Fibroblast of lung (primary cell): ENCODE measurements at regions not wholly inside any gene's neighbourhood (a gene's known extent, or its start where the extent isn't known, plus 50 kb on each side); places are given as distances from the start of the nearest gene placed in this dataset.

ENCODE experiments used
- DNase-seq, 2 donors: peaks; one replicate each; pipeline versions ENCODE4 v3.0.0 to v3.0.0-alpha.2; 2010; ENCODE audit warnings: low read depth in 2 of 2
- H2AFZ ChIP-seq: 2 replicates; pipeline ENCODE4 v1.5.1; 2012; ENCODE audit warnings: low read length, control low read depth, inconsistent platforms
- H3K27ac ChIP-seq: 2 replicates; pipeline ENCODE4 v1.5.1; 2011; ENCODE audit warnings: low read length, control low read depth; ENCODE audit not compliant: insufficient read depth
- H3K27me3 ChIP-seq: 2 replicates; pipeline ENCODE4 v1.5.1; 2011; ENCODE audit warnings: mild to moderate bottlenecking, low read length; ENCODE audit not compliant: control insufficient read depth, insufficient read depth
- H3K36me3 ChIP-seq: 2 replicates; pipeline ENCODE4 v1.5.1; 2011; ENCODE audit warnings: low read length; ENCODE audit not compliant: control insufficient read depth, insufficient read depth
- H3K4me1 ChIP-seq: 2 replicates; pipeline ENCODE4 v1.5.1; 2011; ENCODE audit warnings: low read length; ENCODE audit not compliant: control insufficient read depth, insufficient read depth; ENCODE audit errors: extremely low read depth
- H3K4me2 ChIP-seq: 2 replicates; pipeline ENCODE4 v1.5.1; 2011; ENCODE audit warnings: low read length, control low read depth; ENCODE audit not compliant: insufficient read depth; ENCODE audit errors: extremely low read depth
- H3K4me3 ChIP-seq, 4 experiments: fragments of 200-600 bp in 1 of 4; sonication (generic) in 1 of 4; replicated peaks in 1 of 4; 2 replicates each; pipeline ENCODE4 v1.5.1; 2011 to 2016; ENCODE audit warnings: low read length in 4 of 4, low read depth in 3 of 4, mild to moderate bottlenecking in 3 of 4, control low read depth in 2 of 4, inconsistent platforms in 1 of 4, mixed read lengths in 1 of 4; ENCODE audit not compliant: insufficient read depth in 1 of 4; ENCODE audit errors: control extremely low read depth in 1 of 4
- H3K79me2 ChIP-seq: 2 replicates; pipeline ENCODE4 v1.5.1; 2012; ENCODE audit warnings: mild to moderate bottlenecking, low read length, inconsistent platforms; ENCODE audit not compliant: control insufficient read depth, insufficient read depth
- H3K9ac ChIP-seq: 2 replicates; pipeline ENCODE4 v1.5.1; 2011; ENCODE audit warnings: mild to moderate bottlenecking, low read length, control low read depth; ENCODE audit not compliant: insufficient read depth
- H3K9me3 ChIP-seq: 2 replicates; pipeline ENCODE4 v1.5.1; 2012; ENCODE audit warnings: low read depth, low read length; ENCODE audit not compliant: control insufficient read depth, insufficient read depth
- H4K20me1 ChIP-seq: 2 replicates; pipeline ENCODE4 v1.5.1; 2011; ENCODE audit warnings: low read length; ENCODE audit not compliant: control insufficient read depth, insufficient read depth; ENCODE audit errors: extremely low read depth
- EZH2 ChIP-seq: IDR thresholded peaks from 2 replicates; pipeline ENCODE4 v1.5.1; 2012; ENCODE audit warnings: low read length, control low read depth, mild to moderate bottlenecking; ENCODE audit errors: missing control alignments
- TF ChIP-seq, protein P1 (sequence below), 2 donors: IDR thresholded peaks in 1 of 2; conservative IDR thresholded peaks in 1 of 2; 1 replicate in 1 of 2; 2 replicates in 1 of 2; pipeline ENCODE4 v1.5.1; 2011 to 2012; ENCODE audit warnings: low read length in 2 of 2, control low read depth in 1 of 2, inconsistent platforms in 1 of 2, low read depth in 1 of 2, mild to moderate bottlenecking in 1 of 2

DNA sequence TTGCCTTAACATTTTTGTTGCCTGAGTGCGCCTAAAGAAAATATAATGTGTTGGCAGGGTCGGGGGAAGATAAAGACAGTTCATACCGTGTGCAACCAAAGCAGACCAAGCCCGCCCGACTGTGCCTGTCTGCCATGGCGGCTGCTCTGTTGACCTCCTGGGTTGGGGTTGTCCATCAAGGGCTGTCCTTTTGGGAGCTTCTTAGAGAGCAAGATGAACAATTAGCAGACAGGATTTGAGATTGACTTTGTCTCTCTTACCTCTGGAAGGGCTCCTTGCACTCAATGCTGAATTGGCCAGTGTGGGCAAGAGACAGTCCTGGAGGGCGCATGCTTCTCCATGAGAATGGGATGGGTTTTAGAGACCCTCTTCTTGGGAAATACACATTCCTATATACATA, 319.6 kb downstream of the GLRX3 start:
- Histone ChIP-seq H3K4me1 (no peaks in the 10 kb centered on the region), H3K9ac (no peak overlapping the region), H3K27me3 (no peaks in the 10 kb centered on the region), H4K20me1 (no peaks in the 10 kb centered on the region), H3K27ac (no peak overlapping the region), H3K4me2 (no peak overlapping the region), H3K36me3 (no peaks in the 10 kb centered on the region), H3K9me3 (no peaks in the 10 kb centered on the region), H3K79me2 (no peaks in the 10 kb centered on the region), H2AFZ (no peak overlapping the region), H3K4me3 (no peak overlapping the region)
- DNase-seq: no peak
- TF ChIP-seq, protein P1, sequence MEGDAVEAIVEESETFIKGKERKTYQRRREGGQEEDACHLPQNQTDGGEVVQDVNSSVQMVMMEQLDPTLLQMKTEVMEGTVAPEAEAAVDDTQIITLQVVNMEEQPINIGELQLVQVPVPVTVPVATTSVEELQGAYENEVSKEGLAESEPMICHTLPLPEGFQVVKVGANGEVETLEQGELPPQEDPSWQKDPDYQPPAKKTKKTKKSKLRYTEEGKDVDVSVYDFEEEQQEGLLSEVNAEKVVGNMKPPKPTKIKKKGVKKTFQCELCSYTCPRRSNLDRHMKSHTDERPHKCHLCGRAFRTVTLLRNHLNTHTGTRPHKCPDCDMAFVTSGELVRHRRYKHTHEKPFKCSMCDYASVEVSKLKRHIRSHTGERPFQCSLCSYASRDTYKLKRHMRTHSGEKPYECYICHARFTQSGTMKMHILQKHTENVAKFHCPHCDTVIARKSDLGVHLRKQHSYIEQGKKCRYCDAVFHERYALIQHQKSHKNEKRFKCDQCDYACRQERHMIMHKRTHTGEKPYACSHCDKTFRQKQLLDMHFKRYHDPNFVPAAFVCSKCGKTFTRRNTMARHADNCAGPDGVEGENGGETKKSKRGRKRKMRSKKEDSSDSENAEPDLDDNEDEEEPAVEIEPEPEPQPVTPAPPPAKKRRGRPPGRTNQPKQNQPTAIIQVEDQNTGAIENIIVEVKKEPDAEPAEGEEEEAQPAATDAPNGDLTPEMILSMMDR (conservative IDR thresholded peaks at IDR 0.05 in 1 of 2, IDR thresholded peaks at IDR 0.05 in 1 of 2; ENCODE audit: low read depth in 1 of 2, low read length in 2 of 2): no peak
- TF ChIP-seq EZH2: no peak

DNA sequence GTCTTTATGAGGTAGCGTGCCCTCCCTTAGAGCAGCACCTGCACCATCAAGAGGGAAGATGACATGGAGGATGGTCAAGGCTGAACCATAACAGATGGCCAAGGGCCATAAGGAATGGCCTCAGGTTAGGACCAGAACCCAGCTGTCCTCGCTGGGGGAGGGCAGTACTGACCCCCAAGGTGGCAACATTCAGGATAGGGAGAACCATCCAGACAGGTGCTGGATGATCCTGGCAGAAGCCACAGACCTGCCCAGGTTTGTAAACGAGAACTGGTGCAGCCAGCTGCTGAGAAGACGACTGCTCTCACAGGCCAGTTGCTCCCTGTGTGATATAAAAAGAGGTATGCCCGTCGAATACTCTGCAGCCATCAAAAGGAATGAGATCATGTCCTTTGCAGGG, 320.4 kb downstream of the GLRX3 start:
- no peak overlapping the region for H3K4me2 ChIP-seq
- H3K9ac ChIP-seq: no peak overlapping the region
- H3K27me3 ChIP-seq: no peaks in the 10 kb centered on the region
- H4K20me1 ChIP-seq: no peaks in the 10 kb centered on the region
- H3K79me2 ChIP-seq: no peaks in the 10 kb centered on the region
- no peak for DNase-seq
- no peak overlapping the region for H3K4me3 ChIP-seq
- H3K4me1 ChIP-seq: no peaks in the 10 kb centered on the region
- TF ChIP-seq EZH2: no peak
- TF ChIP-seq, protein P1 (conservative IDR thresholded peaks at IDR 0.05 in 1 of 2, IDR thresholded peaks at IDR 0.05 in 1 of 2; ENCODE audit: low read depth in 1 of 2, low read length in 2 of 2): no peak
- H3K9me3 ChIP-seq: no peaks in the 10 kb centered on the region
- H2AFZ ChIP-seq: no peak overlapping the region
- H3K27ac ChIP-seq: no peak overlapping the region
- no peaks in the 10 kb centered on the region for H3K36me3 ChIP-seq

DNA sequence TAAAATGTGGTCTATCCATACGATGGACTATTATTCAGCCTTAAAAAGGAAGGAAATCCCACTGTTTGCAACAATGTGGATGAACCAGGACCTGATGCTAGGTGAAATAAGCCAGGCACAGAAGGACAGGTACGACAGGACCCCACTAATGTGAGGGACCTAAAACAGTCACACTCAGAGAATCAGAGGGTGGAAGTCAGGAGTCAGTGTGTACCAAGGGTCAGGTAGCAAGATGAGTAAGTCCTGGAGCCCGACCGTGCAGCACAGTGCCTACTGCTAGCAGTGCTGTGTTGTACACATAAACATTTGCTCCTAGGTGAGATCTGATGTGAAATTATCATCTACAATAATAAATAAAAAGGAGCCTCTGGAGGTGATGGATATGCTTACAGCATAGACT, 322.3 kb downstream of the GLRX3 start:
- Histone ChIP-seq H4K20me1 (no peaks in the 10 kb centered on the region), H3K4me3 (no peak overlapping the region), H3K9ac (no peak overlapping the region), H3K79me2 (no peaks in the 10 kb centered on the region), H3K4me2 (no peak overlapping the region), H3K9me3 (no peaks in the 10 kb centered on the region), H3K27ac (no peak overlapping the region), H2AFZ (no peak overlapping the region), H3K36me3 (no peaks in the 10 kb centered on the region), H3K4me1 (no peaks in the 10 kb centered on the region), H3K27me3 (no peaks in the 10 kb centered on the region)
- TF ChIP-seq, protein P1 (conservative IDR thresholded peaks at IDR 0.05 in 1 of 2, IDR thresholded peaks at IDR 0.05 in 1 of 2; ENCODE audit: low read depth in 1 of 2, low read length in 2 of 2): no peak
- no peak for TF ChIP-seq EZH2
- no peak for DNase-seq
